HS-5 (cell line): ENCODE measurements at regions not wholly inside any gene's neighbourhood (a gene's known extent, or its start where the extent isn't known, plus 50 kb on each side); places are given as distances from the start of the nearest gene placed in this dataset.

Source experiments
- DNase-seq: peaks from one replicate; pipeline ENCODE4 v3.0.0-alpha.2; 2012; ENCODE audit warnings: low read depth

GRCh38 chr6:105492706-105493673 lies 90.1 kb upstream of the PREP start:
- DNase-seq: no peak

DNA sequence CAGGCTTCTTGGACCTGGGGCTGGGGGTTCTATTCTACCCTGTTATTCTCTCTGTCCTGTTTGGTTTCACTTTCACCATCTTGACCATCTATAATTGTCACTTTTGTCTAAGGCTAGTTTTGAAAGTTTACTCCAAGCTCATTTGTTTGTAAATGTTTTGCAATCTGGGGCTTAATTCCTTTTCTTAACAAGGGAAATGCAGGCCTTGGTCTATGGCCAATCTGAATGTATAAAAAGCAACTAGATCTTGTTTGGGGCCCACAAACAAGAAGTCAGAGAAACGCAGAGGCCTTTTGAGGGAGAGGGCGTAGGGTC lies 86.3 kb upstream of the PREP start:
- no peak for DNase-seq

DNA sequence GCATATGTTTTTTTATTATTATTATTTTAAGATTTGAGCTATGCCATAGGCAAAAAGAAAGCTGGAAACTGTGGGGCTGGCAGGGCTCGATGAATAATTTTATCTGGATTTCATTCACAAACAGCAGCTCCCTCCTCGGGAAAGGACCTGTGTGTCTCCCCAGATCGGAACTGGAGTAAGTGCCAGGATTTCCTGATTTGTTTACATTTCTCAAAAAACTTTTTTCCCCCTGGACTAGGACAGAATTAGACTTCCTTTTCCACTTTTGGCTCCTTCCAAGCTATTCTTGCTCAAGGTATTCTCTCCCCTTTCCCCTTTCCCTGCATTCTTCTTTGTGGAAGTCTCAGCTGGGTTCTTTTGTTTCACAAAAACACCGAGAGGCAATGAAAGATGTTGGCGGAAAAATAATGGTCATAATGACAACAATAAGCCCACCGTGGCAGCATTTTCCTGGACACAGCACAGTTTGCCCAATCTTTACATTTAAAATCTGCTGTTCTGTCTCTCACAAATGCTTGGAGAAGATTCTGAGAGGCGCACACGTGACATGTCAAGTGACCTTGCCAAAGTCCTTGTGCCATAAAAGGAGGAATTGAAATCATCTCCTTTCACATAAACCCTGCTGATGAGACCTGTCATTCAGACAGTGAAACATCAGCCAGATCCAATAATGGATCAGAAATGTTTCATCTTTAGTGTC lies 85.8 kb upstream of the PREP start:
- DNase-seq: no peak

- DNase-seq: no peak
Measured at GRCh38 chr6:105487040-105487790, 84.3 kb upstream of the PREP start.

DNA sequence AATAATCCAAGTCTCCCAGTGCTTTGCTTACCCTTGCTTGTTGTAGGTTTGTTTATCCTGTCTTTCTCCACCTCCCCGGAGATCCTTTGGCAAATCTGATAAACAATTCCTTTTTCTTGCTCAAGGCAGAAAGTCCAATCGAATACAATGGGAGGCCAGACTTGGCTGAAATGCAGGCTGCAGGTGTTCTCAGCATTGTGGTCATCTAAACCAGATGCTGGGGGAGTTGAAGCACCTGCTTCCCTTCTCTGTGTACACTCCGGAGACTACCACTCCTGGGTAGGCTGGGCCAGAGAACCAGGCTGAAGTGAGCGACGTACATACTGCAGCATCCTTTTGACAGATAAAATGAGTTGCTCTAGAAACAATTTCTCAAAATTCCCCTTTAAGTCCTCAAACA lies 82.6 kb upstream of the PREP start:
- no peak for DNase-seq

DNA sequence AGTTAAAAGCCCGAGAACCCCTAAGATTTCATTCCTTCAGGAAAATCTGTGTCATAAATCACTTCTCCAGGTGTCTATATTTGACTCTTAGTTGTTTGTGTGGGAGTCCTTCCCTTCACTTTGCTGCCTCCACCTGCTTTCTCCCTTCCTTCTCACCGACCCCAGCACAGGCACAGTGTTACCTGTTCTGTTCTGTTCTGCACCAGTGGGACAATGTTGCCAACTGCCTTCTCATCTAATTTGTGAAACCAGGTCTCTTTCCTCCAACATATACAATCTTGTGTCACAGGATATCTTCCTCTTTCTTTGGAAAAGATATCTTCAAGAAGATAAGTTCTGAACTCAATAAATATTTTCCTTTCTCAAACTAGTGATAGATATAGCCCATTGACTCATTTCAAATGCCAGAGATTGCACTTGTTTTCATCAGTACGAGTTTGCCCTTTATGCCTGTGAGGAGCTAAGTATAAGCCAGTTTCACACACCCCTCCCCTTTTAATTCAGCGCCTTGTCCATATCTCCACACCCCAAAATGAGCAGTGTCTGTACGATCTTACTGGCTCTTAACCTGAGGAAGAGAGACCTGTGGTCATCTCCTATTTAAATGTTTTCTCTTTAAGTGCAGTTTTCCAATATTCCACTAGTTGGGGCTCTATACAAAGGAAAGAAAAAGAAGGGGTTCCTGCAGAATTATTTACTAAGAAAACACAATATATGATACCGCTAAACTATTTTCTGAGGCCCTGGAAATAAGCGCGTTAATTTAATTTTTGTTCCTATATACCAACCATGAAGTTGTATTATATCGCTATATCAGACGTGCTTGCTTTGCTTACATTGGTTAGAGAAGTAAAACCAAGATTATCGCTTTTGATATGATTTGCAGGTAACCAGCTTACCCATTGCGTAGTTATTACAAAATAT lies 81.6 kb upstream of the PREP start:
- DNase-seq: no peak

DNA sequence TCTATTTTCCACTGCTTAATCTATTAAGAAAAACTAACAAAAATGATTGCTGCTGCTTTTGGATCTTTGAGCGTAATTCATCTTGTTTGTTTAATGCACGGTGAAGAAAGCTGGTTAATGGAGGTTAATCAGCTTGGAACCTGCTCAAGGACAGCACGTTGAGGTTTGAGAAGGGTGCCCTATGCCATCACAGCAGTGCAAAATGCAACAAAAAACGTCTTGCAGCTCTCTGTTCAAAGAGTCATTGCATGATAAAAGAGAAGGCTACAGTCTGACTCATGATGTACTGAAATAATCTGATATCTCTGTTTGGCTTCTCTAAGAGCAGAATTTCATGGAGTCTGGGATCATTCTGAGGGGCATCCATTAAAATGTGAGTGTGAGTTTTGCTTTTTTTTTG lies 80.6 kb upstream of the PREP start:
- DNase-seq: no peak

DNA sequence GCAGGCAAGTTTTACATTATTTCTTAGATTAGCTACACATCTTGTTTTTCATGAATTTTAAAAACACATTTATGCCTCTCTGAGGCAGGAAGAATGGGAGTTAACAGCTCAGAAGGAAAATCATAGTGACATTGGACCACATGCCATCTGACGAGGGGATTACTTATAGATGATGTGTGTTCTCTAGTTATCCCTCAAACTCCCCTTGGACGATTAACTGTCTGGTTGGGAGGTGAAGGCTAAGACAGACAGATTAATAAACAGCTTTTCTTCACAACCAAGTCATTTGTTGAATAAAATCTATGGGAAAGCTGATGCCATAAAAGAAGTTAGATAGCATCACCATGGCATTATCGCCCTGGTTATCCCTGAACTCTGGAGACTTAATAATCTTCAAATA lies 80.0 kb upstream of the PREP start:
- DNase-seq: no peak

GRCh38 chr6:105482227-105482844 lies 79.5 kb upstream of the PREP start:
- no peak for DNase-seq

DNA sequence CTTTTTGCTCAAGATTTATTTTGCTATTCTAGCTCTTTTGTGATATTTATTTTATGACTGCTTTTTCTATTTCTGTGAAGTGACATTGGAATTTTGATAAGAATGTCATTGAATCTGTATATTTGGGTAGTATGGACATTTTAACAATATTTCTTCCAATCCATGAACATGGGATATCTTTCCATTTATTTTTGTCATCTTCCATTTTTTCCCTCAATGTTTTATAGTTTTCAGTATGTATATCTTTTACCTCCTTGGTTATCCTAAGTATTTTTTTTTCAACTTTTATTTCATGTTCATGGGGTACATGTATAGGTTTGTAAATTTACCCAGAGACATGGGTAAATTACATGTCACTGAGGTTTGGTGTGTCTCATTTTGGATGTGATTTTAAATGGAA lies 74.1 kb upstream of the PREP start:
- no peak for DNase-seq

DNA sequence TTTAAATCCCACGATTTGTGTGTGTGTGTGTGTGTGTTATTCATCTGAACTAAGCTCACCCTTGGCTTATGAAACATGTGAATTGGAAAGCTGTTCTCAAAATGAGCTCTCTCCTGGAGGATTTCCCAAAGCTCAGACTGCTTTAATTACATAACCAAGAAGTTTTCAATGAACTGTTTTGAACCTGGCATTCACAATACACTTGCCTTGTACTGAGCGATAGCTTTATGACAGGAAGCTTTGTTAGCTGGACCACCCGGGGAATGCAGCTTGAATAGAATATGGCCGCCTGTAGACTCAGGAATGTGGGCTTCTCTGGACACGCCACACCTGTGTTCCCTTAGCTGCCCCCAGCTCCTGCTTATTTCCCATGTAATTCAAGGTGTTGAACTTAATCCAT lies 71.4 kb upstream of the PREP start:
- no peak for DNase-seq

DNA sequence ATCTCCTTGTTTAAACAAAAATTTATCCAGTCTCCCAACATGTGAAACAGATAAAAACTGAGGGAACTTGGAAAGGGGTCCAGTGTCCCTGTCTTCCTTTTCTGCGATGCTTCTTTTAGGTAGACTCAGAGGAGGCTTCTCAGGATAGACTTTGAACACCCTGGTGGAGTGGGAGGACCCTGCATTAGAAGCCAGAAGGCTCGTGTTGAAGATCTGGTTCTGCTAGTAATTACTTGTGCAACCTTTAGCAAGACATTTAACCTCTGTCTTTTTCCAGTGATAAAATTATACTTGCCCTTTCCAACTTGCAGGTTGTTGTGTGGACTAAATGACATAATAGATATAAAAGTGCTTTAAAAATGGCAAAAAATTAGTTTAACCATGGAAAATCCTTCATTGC lies 67.1 kb upstream of the PREP start:
- no peak for DNase-seq

- no peak for DNase-seq
Measured at GRCh38 chr6:105468850-105469249, 66.0 kb upstream of the PREP start.

GRCh38 chr6:105460860-105461259 lies 58.0 kb upstream of the PREP start:
- no peak for DNase-seq

GRCh38 chr6:105459864-105460263 lies 57.0 kb upstream of the PREP start:
- peak; percentile 61 for DNase-seq

- DNase-seq: peak; percentile 49
Measured at GRCh38 chr6:105459049-105459448, 56.2 kb upstream of the PREP start.

DNA sequence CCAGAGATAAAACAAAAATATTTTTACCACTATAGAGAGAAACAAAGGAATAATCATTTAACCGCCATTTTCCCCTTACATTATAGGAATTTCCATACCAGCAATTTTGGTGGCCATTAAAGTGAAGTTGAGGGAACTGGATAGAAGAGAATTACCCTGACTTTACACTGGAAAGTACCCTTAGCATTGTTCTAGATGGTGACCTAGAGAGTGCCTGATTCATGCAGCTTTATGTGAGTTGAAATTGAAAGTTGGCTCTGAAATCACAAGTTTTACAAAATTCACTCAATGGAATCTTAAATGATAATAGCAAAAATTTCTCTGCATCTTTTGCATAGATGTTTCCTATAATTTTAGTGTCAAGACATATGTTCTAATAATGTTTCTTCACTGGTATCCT lies 55.7 kb upstream of the PREP start:
- DNase-seq: no peak

DNA sequence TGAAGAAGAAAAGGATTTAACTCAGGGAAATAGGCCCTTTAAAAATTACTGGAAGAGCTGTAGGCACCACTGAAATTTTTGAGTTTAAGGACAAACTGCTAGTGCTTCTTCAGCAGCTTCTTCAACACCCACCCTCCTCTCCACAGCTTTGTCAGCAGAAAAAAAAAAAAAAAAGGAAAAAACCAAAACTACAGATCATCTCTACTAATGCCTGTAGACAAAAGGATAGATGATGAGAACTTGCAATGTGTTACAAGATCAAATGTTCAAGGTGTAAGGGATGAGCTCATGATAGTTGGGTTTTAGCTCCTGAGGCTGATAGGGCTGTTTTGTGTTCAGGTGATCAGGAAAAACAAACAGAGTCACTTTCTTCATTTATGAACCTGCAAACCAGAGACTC lies 55.2 kb upstream of the PREP start:
- DNase-seq: no peak

DNA sequence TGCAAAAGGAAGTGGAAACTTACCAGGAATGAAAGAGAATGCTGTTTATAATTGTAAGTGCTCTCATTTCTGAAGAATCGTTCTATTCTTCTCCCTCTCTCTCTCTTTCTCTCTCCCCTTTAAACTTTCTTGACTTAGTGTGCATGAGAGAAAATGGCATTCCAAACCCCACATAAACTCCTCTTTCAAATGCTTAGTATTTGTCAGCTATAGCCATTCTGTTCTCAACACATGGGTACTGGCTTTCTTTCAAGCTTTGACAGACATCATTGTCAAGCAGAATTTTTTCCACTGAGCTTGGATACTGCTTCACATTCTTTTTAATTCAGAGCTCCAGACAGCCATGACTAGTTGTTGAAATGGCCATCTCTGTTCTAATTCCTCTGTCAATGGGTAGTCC lies 51.1 kb upstream of the PREP start:
- no peak for DNase-seq

- no peak for DNase-seq
Measured at GRCh38 chr6:105452924-105453756, 50.3 kb upstream of the PREP start.
